Gastroesophageal sphincter (tissue), 3 donors: ENCODE measurements at regions not wholly inside any gene's neighbourhood (a gene's known extent, or its start where the extent isn't known, plus 50 kb on each side); places are given as distances from the start of the nearest gene placed in this dataset.

Experiments
- CTCF ChIP-seq, 4 experiments: fragments of 200-600 bp in 2 of 4; fragments of 450-650 bp in 2 of 4; sonication (generic) in 1 of 4; IDR thresholded peaks; one replicate each; pipeline ENCODE4 v1.5.1; 2017 to 2019; ENCODE audit warnings: antibody characterized with exemption in 4 of 4, mild to moderate bottlenecking in 2 of 4, moderate library complexity in 2 of 4
- EP300 ChIP-seq: sonication (generic); formaldehyde crosslinking; IDR thresholded peaks from one replicate; pipeline ENCODE4 v1.6.1; 2017; ENCODE audit warnings: antibody characterized with exemption, mild to moderate bottlenecking
- POLR2A ChIP-seq, 2 donors: fragments of 450-650 bp; IDR thresholded peaks; one replicate each; pipeline ENCODE4 v1.6.1; 2017; ENCODE audit warnings: antibody characterized with exemption in 2 of 2, mild to moderate bottlenecking in 2 of 2, moderate library complexity in 1 of 2

DNA sequence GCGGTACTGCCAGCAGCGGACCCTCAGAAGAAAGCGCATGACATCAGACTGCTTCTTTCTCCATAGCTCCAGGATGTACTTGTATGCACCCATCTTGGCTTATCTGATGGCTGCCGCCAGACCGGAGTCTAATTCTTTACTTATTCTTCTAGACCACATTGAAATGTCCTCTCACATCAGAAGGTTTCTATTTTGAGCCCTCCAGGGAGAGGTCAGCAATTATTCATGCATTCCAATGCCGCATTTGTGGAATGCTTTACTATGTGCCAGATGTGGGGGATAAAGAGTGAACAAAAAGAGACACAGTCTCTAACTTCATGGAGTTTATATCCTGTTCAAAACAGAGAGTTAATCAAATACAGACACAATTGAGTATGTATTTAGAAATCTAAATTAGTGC, 230.1 kb downstream of the MIAT start:
- TF ChIP-seq CTCF (IDR thresholded peaks at IDR 0.05) (no peak), POLR2A (IDR thresholded peaks at IDR 0.05) (no peak), EP300 (no peak)
